Adrenal gland (tissue), 9 donors: ENCODE measurements at regions not wholly inside any gene's neighbourhood (a gene's known extent, or its start where the extent isn't known, plus 50 kb on each side); places are given as distances from the start of the nearest gene placed in this dataset.

ENCODE experiments used
- DNase-seq, 7 donors: peaks; one replicate each; pipeline ENCODE4 v3.0.0-alpha.2; 2019 to 2020
- H3K27ac ChIP-seq, 5 donors: fragments of 200-600 bp; sonication (generic) in 4 of 5; 1 replicate in 3 of 5; 2 replicates in 2 of 5; pipeline versions ENCODE4 v1.5.1 to v1.8.0; 2016 to 2020; ENCODE audit warnings: mild to moderate bottlenecking in 1 of 5
- H3K27me3 ChIP-seq: fragments of 200-600 bp; 2 replicates; pipeline ENCODE4 v1.8.0; 2021
- H3K36me3 ChIP-seq, 2 donors: fragments of 200-600 bp; replicated peaks in 1 of 2; 1 replicate in 1 of 2; 2 replicates in 1 of 2; pipeline versions ENCODE4 v1.5.1 to v1.8.0; 2018 to 2022
- H3K4me1 ChIP-seq, 2 donors: fragments of 200-600 bp; replicated peaks in 1 of 2; 1 replicate in 1 of 2; 2 replicates in 1 of 2; pipeline versions ENCODE4 v1.5.1 to v1.8.0; 2018 to 2021
- H3K4me3 ChIP-seq, 4 donors: fragments of 200-600 bp; sonication (generic) in 3 of 4; one replicate each; pipeline ENCODE4 v1.5.1; 2016 to 2018
- H3K9me3 ChIP-seq, 3 donors: fragments of 200-600 bp; sonication (generic) in 1 of 3; replicated peaks in 1 of 3; 1 replicate in 2 of 3; 2 replicates in 1 of 3; pipeline versions ENCODE4 v1.5.1 to v1.8.0; 2016 to 2021
- CTCF ChIP-seq, 6 experiments: fragments of 450-650 bp in 4 of 6; fragments of 200-600 bp in 2 of 6; sonication (generic) in 1 of 6; IDR thresholded peaks; 1 replicate in 5 of 6; 2 replicates in 1 of 6; pipeline versions ENCODE4 v1.5.1 to v1.8.0; 2016 to 2021; ENCODE audit warnings: antibody characterized with exemption in 6 of 6, mild to moderate bottlenecking in 2 of 6, moderate library complexity in 1 of 6
- POLR2A ChIP-seq, 2 donors: fragments of 450-650 bp; IDR thresholded peaks; one replicate each; pipeline ENCODE4 v1.6.1; 2017; ENCODE audit warnings: antibody characterized with exemption in 2 of 2, mild to moderate bottlenecking in 2 of 2, moderate library complexity in 1 of 2
- WGBS, 4 donors: extraction: QIAGEN DNeasy Blood & Tissue Kit in 2 of 4; methylation state at CpG; one replicate each; pipeline versions ENCODE4 v1.1.5 to v1.1.7; 2013 to 2017; 5-methylcytosine and 5-hydroxymethylcytosine counted together
- intact Hi-C, 2 donors: fragments of 100-400 bp; cut with DNase I; formaldehyde crosslinking; loops; one replicate each; pipeline versions ENCODE4 v1.14.1 to v1.15.0; 2022 to 2023
- donor health status: healthy with polysubstance abuse.
- donor health status: Bipolar disorder and iron deficiency.
- donor health status: DM: yes; HTN: yes; CAD: no.
- donor health status: DM: no; HTN: no; CAD: no.
- donor health status: DM: no; HTN: no; CAD: no.

DNA sequence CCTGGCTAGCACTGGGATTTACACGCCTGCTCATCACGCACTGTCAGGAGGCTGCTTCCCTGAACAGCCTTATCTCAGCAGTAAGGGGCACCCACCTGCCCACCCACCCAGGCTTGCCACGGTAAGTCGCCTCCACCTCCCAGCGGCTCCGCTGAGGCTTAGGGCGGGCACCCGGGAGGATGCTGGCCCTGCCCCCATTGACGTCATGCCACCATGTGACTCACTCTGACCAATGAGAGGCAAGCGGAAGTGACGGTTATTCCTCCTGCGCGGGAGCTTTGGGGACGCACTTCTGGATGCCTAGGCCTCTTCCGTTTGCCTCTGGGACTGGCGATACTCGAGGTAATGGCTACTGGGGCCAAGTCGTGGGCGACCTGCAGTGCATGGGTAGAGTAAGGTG lies 256.8 kb downstream of the QKI start:
- TF ChIP-seq CTCF (IDR thresholded peaks at IDR 0.05): no peak
- TF ChIP-seq POLR2A (IDR thresholded peaks at IDR 0.05): no peak

GRCh38 chr6:163670336-163670735 lies 255.8 kb downstream of the QKI start:
- intact Hi-C loops: no loop called here
- Histone ChIP-seq H3K27me3 (no peaks in the 10 kb centered on the region), H3K27ac (no peak overlapping the region), H3K4me1 (peaks cover 0 to 3% of the 10 kb centered on the region in 2 donors), H3K9me3 (no peaks in the 10 kb centered on the region), H3K36me3 (no peaks in the 10 kb centered on the region), H3K4me3 (no peak overlapping the region)
- DNase-seq: no peak
- WGBS, 4 donors: 87 to 95% (median 89%) methylated on average over 1 of the region's 1 CpG
- TF ChIP-seq CTCF (IDR thresholded peaks at IDR 0.05): no peak

More for the DNA sequence above, 256.8 kb downstream of the QKI start:
- Histone ChIP-seq H3K27me3 (no peaks in the 10 kb centered on the region), H3K4me1 (peaks cover 0 to 3% of the 10 kb centered on the region in 2 donors), H3K4me3 (no peak overlapping the region), H3K27ac (no peak overlapping the region), H3K9me3 (no peaks in the 10 kb centered on the region), H3K36me3 (no peaks in the 10 kb centered on the region)
- intact Hi-C loops: no loop called here
- 92 to 95% (median 93%) methylated on average over 19 of the region's 19 CpGs for WGBS, 4 donors
- DNase-seq: no peak

DNA sequence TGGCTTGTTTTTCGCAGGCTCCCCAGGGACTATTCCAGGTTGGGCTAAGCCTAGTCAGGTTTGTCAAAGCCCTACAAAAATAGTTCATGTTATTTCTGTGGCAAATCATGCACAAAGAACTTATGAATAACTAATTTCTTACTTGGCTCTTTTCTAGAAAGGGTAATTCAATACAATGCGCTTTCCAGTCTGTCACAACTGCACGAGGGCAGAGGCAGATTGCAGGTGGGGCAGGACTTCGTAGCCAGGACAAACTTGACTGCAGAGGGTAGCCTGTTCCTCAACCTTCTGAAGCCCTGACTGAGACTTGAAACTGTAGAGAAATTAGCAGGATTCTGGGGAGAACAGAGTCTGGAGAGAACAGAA lies 253.5 kb downstream of the QKI start:
- no peak for DNase-seq
- Histone ChIP-seq H3K9me3 (no peaks in the 10 kb centered on the region), H3K36me3 (no peaks in the 10 kb centered on the region), H3K4me1 (peaks cover 0 to 3% of the 10 kb centered on the region in 2 donors), H3K27ac (no peak overlapping the region), H3K27me3 (no peaks in the 10 kb centered on the region), H3K4me3 (no peak overlapping the region)
- no peak for TF ChIP-seq POLR2A (IDR thresholded peaks at IDR 0.05)
- TF ChIP-seq CTCF (IDR thresholded peaks at IDR 0.05): no peak
- intact Hi-C loops: no loop called here
- 45 to 62% (median 52%) methylated on average over 4 of the region's 4 CpGs for WGBS, 4 donors

GRCh38 chr6:163667372-163668060 lies 253.0 kb downstream of the QKI start:
- Histone ChIP-seq H3K4me1 (peaks cover 0 to 3% of the 10 kb centered on the region in 2 donors), H3K36me3 (no peaks in the 10 kb centered on the region), H3K27me3 (no peaks in the 10 kb centered on the region), H3K4me3 (no peak overlapping the region), H3K9me3 (no peaks in the 10 kb centered on the region), H3K27ac (no peak overlapping the region)
- 47 to 61% (median 53%) methylated on average over 13 of the region's 13 CpGs for WGBS, 4 donors
- DNase-seq: peak; percentile 30 to 69 (median 50)
- TF ChIP-seq CTCF (IDR thresholded peaks at IDR 0.05): no peak
- no peak for TF ChIP-seq POLR2A (IDR thresholded peaks at IDR 0.05)
- intact Hi-C loops: no loop called here
